GM12891 (cell line): ENCODE measurements at regions not wholly inside any gene's neighbourhood (a gene's known extent, or its start where the extent isn't known, plus 50 kb on each side); places are given as distances from the start of the nearest gene placed in this dataset.

ENCODE experiments used
- POLR2A ChIP-seq: IDR thresholded peaks from 2 replicates; pipeline ENCODE4 v1.6.1; 2011; ENCODE audit warnings: low read depth, low read length, control low read depth
- TAF1 ChIP-seq: IDR thresholded peaks from 2 replicates; pipeline ENCODE4 v1.6.1; 2011; ENCODE audit warnings: low read depth, low read length, control low read depth

DNA sequence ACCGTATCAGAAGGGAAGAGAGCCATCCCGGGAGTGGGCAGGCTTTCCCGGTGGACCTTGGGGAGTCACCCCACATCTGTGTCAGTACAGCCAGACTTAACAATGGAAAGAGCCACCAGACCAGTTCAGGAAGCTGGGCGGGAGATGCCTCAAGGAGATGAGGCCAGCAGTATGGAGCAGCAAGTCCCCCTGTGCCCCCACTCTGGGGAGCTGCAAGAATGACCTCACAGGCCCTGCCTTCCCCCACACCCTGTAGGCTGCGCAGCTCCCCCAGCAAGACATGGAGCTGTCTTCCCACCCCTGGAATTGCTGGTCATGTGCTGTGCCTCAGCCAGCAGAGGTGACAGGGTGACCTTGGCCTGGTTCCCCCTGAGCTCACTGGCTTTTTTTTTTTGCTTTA, 76.8 kb upstream of the INSIG1 start:
- no peak for TF ChIP-seq POLR2A
- TF ChIP-seq TAF1, result no peak
